GM10266 (cell line): ENCODE measurements at regions not wholly inside any gene's neighbourhood (a gene's known extent, or its start where the extent isn't known, plus 50 kb on each side); places are given as distances from the start of the nearest gene placed in this dataset.

Experiments used
- DNase-seq: peaks from one replicate; pipeline ENCODE4 v3.0.0; 2012; ENCODE audit errors: extremely low spot score
- CTCF ChIP-seq: IDR thresholded peaks from 2 replicates; pipeline ENCODE4 v1.5.1; 2012; ENCODE audit warnings: mild to moderate bottlenecking, low read depth; ENCODE audit not compliant: control insufficient read depth, insufficient read depth; ENCODE audit errors: missing control alignments

DNA sequence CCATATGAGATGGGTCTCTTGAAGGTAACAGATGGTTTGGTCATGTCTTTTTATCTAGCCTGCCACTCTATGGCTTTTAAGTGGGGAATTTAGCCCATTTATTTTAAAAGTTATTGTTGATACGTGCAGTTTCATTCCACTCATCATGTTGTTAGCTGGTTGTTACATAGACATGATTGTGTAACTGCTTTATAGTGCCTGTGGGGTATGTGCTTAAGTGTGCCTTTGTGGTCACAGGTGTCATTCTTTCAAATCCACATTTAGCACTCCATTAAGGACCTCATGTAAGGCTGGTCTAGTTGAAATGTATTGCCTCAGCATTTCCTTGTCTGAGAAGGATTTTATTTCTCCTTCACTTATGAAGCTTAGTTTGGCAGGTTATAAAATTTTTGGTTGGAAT lies 263.8 kb upstream of the LUZP2 start:
- TF ChIP-seq CTCF = no peak
- no peak for DNase-seq

- no peak for DNase-seq
- no peak for TF ChIP-seq CTCF
Measured at GRCh38 chr11:24234822-24235508, 261.9 kb upstream of the LUZP2 start.

- DNase-seq = no peak
- no peak for TF ChIP-seq CTCF
Measured at GRCh38 chr11:24238771-24239645, 257.8 kb upstream of the LUZP2 start.

DNA sequence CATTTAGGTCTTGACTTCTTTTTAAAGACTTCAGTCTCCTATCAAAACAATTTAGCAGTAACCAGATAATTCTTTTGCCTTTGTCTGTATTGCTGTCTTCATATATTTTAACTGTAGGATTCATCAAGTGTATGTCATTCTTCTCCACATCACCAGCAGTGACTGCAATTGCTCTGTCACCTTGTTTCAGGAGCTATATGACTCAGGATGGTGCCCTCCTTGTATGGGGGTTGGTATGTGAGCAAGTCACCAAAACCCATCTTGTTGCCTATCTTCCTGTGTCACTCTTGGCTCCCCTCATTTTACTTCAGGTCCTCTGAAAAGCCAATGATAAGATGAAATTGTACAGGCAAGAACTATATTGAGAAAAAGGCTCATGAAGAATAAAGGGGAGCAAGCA lies 256.9 kb upstream of the LUZP2 start:
- no peak for TF ChIP-seq CTCF
- no peak for DNase-seq

DNA sequence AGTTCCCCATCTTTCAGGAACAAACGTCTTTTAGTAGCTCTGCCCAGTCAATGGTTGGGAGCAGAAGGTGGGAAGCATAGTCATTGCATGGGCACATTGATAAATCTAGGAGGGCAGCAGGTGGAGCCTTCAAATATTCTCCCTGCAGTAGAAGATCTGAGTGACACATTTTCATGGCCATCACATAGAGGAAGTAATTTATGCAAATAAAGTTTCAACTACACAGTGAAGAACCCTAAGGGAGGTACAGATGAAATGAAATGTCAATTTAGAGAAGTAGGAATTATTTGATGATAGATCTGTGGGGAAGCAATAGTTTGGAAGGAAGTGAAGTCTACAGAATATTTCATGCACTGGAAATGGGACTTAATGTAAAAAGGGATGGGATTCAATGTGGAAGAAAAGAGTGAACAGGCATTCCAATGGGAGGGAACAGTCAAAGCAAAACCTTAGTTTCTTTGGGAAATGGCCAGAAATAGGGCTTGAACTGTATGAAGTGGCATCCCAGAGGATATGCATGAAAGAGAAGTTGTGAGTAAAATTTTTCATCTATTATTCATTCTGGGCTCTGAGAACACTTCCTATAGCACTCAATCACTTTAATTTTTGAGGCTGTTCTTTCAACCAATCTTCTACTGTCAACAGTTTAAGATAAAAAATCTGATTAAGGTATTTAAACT lies 256.2 kb upstream of the LUZP2 start:
- no peak for DNase-seq
- no peak for TF ChIP-seq CTCF

- DNase-seq = no peak
- TF ChIP-seq CTCF = no peak
Measured at GRCh38 chr11:24246715-24247114, 250.1 kb upstream of the LUZP2 start.
